ENCODE measurements at regions not wholly inside any gene's neighbourhood (a gene's known extent, or its start where the extent isn't known, plus 50 kb on each side); places are given as distances from the start of the nearest gene placed in this dataset.
A peak's percentile ranks its signal among the peaks of the same experiment; 100 is the strongest.

DNA sequence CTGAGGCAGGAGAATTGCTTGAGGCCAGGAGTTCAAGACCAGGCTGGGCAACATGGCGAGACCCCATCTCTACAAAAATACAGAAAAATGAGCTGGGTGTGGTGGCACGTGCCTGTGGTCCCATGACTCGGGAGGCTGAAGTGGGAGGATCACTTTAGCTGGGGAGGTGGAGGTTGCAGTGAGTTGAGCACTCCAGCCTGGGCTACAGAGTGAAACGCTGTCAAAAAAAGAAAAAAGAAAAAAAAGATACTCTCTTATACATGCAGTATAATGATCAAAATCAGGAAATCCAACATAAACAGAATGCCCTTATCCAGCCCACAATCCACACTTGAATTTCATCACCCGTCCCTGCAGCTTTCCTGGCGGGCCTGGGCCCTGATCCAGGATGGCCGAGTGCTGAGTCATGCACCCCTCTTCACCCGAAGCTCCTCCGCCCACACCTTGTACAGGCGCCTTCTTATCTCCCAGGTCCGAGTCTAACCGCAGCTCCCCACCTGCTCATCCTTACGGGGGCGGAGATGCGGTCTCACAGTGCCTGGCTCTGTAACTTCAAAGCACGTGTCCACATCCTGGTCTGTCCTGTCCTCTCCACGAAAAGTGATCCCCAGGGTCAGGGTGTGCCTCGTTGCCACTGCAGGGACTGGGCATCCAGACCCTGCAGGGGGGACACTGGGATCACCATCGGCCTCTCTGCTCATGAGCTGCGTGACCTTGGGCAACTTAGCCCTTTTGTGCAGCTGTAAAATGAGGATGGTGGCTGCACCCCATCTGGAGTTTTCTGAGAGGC, 120.2 kb upstream of the SLC45A1 start:
- H3K9me3 ChIP-seq (ENCODE audit: control insufficient read depth in 4 of 4, insufficient read depth in 3 of 4, low read length in 3 of 4), result peaks cover 0 to 3% (median 0%) of the 10 kb centered on the region in 4 donors
- H3K27me3 ChIP-seq (ENCODE audit: control insufficient read depth in 3 of 3, insufficient read depth in 3 of 3, low read length in 2 of 3), result no peaks in the 10 kb centered on the region
- no peaks in the 10 kb centered on the region for H3K36me3 ChIP-seq (ENCODE audit: control insufficient read depth in 4 of 4, insufficient read depth in 4 of 4, low read length in 4 of 4)
- no peak for DNase-seq
- H3K4me1 ChIP-seq (ENCODE audit: control insufficient read depth in 5 of 5, insufficient read depth in 5 of 5, low read length in 5 of 5), result peaks cover 0 to 21% (median 14%) of the 10 kb centered on the region in 5 donors
- no peak for TF ChIP-seq CTCF (IDR thresholded peaks at IDR 0.05; ENCODE audit: control extremely low read depth, extremely low read depth)
- WGBS, 2 donors, result 42 to 53% methylated on average over 20 of the region's 20 CpGs
- H3K9ac ChIP-seq (ENCODE audit: insufficient read depth in 1 of 2, low read length in 2 of 2), result no peak overlapping the region
- peak; percentile 51 for ATAC-seq (ENCODE audit: insufficient read depth, low FRiP score)
- H3K27ac ChIP-seq (ENCODE audit: low read depth in 1 of 2, low read length in 1 of 2), result peak overlapping the region in 1 of 2 donors; percentile 83
- no peak overlapping the region for H3K4me3 ChIP-seq

GRCh38 chr1:8194481-8195227, 123.3 kb upstream of the SLC45A1 start:
- Histone ChIP-seq H3K27me3 (ENCODE audit: control insufficient read depth in 3 of 3, insufficient read depth in 3 of 3, low read length in 2 of 3) (no peaks in the 10 kb centered on the region), H3K9ac (ENCODE audit: insufficient read depth in 1 of 2, low read length in 2 of 2) (no peak overlapping the region), H3K27ac (ENCODE audit: low read depth in 1 of 2, low read length in 1 of 2) (peak overlapping the region in 1 of 2 donors; percentile 52), H3K4me3 (no peak overlapping the region), H3K36me3 (ENCODE audit: control insufficient read depth in 4 of 4, insufficient read depth in 4 of 4, low read length in 4 of 4) (no peaks in the 10 kb centered on the region), H3K9me3 (ENCODE audit: control insufficient read depth in 4 of 4, insufficient read depth in 3 of 4, low read length in 3 of 4) (peaks cover 0 to 3% (median 0%) of the 10 kb centered on the region in 4 donors), H3K4me1 (ENCODE audit: control insufficient read depth in 5 of 5, insufficient read depth in 5 of 5, low read length in 5 of 5) (peaks cover 0 to 18% (median 0%) of the 10 kb centered on the region in 5 donors)
- WGBS, 2 donors, result 63 to 67% methylated on average over 14 of the region's 14 CpGs
- ATAC-seq (ENCODE audit: insufficient read depth, low FRiP score) (no peak), DNase-seq (no peak)
- no peak for TF ChIP-seq CTCF (IDR thresholded peaks at IDR 0.05; ENCODE audit: control extremely low read depth, extremely low read depth)

DNA sequence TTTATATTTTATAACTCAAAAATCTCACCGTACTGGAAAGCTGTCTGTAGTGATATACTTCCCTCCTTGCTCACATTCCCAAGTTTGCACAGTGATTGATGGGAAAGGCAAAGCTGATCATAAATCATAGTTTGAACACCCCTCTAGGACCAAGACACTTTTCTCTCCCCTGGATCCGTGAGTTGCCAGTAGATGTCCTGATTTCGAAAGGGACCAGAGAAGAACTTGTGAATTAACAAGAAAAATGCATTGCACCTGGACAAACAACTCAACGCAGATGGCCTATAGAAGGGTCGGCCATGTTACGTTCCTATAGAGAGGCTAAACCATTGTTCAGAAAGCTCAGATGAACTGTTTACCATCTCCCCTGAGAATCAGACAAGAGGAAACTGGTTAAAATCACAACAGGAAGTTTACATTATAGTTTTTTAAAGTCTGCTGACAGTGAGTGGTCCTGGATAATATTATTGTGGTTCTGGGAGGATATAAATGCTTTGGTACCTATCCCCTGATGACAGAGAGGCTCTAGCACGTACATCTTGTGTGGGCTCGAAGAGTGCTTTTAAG, 124.0 kb upstream of the SLC45A1 start:
- Histone ChIP-seq H3K27ac (ENCODE audit: low read depth in 1 of 2, low read length in 1 of 2) (no peak overlapping the region), H3K9ac (ENCODE audit: insufficient read depth in 1 of 2, low read length in 2 of 2) (no peak overlapping the region), H3K4me1 (ENCODE audit: control insufficient read depth in 5 of 5, insufficient read depth in 5 of 5, low read length in 5 of 5) (peaks cover 0 to 18% (median 0%) of the 10 kb centered on the region in 5 donors), H3K36me3 (ENCODE audit: control insufficient read depth in 4 of 4, insufficient read depth in 4 of 4, low read length in 4 of 4) (no peaks in the 10 kb centered on the region), H3K9me3 (ENCODE audit: control insufficient read depth in 4 of 4, insufficient read depth in 3 of 4, low read length in 3 of 4) (peaks cover 0 to 3% (median 0%) of the 10 kb centered on the region in 4 donors), H3K27me3 (ENCODE audit: control insufficient read depth in 3 of 3, insufficient read depth in 3 of 3, low read length in 2 of 3) (no peaks in the 10 kb centered on the region), H3K4me3 (no peak overlapping the region)
- no peak for TF ChIP-seq CTCF (IDR thresholded peaks at IDR 0.05; ENCODE audit: control extremely low read depth, extremely low read depth)
- 80 to 84% methylated on average over 8 of the region's 8 CpGs for whole genome bisulfite sequencing, 2 donors
- no peak for ATAC-seq (ENCODE audit: insufficient read depth, low FRiP score)
- DNase-seq, result no peak
